ENCODE measurements at regions not wholly inside any gene's neighbourhood (a gene's known extent, or its start where the extent isn't known, plus 50 kb on each side); places are given as distances from the start of the nearest gene placed in this dataset.

DNA sequence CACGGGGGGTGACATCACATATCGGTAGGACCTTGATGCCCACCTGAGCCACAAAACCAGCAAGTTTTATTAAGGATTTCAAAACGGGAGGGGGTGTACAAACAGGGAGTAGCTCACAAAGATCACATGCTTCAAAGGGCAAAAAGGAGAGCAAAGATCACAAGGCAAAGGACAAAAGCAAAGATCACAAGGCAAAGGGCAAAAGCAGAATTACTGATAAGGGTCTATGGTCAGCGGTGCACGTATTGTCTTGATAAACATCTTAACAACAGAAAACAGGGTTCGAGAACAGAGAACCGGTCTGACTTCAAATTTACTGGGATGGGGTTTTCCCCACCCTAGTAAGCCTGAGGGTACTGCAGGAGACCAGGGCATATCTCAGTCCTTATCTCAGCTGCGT lies 143.5 kb upstream of the LPP start:
- H3K9me3 ChIP-seq (replicated peaks in 1 of 2; ENCODE audit: control insufficient read depth in 1 of 2, insufficient read depth in 1 of 2, low read length in 2 of 2), result peaks cover 0 to 2% of the 10 kb centered on the region in 2 donors
- H3K27me3 ChIP-seq (ENCODE audit: control insufficient read depth in 2 of 2, insufficient read depth in 2 of 2, low read length in 2 of 2), result no peaks in the 10 kb centered on the region
- Mint-ChIP-seq H3K4me3 (no peak overlapping the region), H3K36me3 (peaks cover 0 to 3% of the 10 kb centered on the region in 2 donors), H3K27me3 (ENCODE audit: low read depth in 3 of 3) (peaks cover 0 to 5% (median 2%) of the 10 kb centered on the region in 3 donors), H3K27ac (no peak overlapping the region), H3K4me1 (peaks cover 25% of the 10 kb centered on the region), H3K9me3 (peaks cover 3 to 12% (median 8%) of the 10 kb centered on the region in 7 donors)
- H3K4me3 ChIP-seq (replicated peaks in 1 of 3; ENCODE audit: low read depth in 2 of 3, low read length in 3 of 3), result no peak overlapping the region
- peaks cover 22 to 27% of the 10 kb centered on the region in 2 donors for H3K4me1 ChIP-seq (ENCODE audit: control insufficient read depth in 1 of 2, insufficient read depth in 2 of 2, low read length in 2 of 2)
- H3K27ac ChIP-seq (ENCODE audit: low read depth in 1 of 2, low read length in 2 of 2), result no peak overlapping the region
- H4K20me1 ChIP-seq (ENCODE audit: insufficient read depth, low read length), result no peaks in the 10 kb centered on the region
- DNase-seq, result no peak
- H3K79me2 ChIP-seq (ENCODE audit: insufficient read depth, low read length), result no peaks in the 10 kb centered on the region
- H3K9ac ChIP-seq (ENCODE audit: insufficient read depth, low read length, poor library complexity, severe bottlenecking), result no peak overlapping the region
- no peak overlapping the region for H3K4me2 ChIP-seq (replicated peaks; ENCODE audit: extremely low read depth, low read length, poor library complexity, severe bottlenecking)
- WGBS (ENCODE audit: insufficient coverage), result 68% methylated on average over 8 of the region's 8 CpGs
- no peaks in the 10 kb centered on the region for H3K36me3 ChIP-seq (replicated peaks in 1 of 2; ENCODE audit: control insufficient read depth in 1 of 2, insufficient read depth in 2 of 2, low read length in 2 of 2)
- TF ChIP-seq, protein P1, sequence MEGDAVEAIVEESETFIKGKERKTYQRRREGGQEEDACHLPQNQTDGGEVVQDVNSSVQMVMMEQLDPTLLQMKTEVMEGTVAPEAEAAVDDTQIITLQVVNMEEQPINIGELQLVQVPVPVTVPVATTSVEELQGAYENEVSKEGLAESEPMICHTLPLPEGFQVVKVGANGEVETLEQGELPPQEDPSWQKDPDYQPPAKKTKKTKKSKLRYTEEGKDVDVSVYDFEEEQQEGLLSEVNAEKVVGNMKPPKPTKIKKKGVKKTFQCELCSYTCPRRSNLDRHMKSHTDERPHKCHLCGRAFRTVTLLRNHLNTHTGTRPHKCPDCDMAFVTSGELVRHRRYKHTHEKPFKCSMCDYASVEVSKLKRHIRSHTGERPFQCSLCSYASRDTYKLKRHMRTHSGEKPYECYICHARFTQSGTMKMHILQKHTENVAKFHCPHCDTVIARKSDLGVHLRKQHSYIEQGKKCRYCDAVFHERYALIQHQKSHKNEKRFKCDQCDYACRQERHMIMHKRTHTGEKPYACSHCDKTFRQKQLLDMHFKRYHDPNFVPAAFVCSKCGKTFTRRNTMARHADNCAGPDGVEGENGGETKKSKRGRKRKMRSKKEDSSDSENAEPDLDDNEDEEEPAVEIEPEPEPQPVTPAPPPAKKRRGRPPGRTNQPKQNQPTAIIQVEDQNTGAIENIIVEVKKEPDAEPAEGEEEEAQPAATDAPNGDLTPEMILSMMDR (IDR thresholded peaks at IDR 0.05), result no peak
- intact Hi-C loops (cut with micrococcal nuclease), result no loop called here
- H2AFZ ChIP-seq (ENCODE audit: insufficient read depth, low read depth, low read length, poor library complexity, severe bottlenecking), result no peak overlapping the region

DNA sequence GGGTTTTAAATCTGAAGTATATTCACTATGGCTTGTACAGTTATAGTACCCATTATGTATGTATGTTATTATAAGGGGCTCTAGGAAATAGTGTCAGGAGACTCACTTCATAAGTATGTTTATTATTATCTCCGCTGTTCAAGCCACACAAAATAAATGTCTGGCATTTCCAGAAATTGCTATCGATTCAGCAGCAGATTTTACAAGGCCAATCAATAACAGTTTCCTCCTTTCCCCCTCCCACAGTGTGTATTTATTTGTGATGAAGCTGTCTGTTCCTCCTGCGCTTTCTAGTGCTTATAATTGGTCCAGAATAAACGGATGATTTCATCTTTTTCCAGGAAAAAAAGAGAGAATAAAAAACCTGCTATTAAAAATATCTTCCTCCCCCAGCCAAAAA lies 134.2 kb upstream of the LPP start:
- H3K79me2 ChIP-seq (ENCODE audit: insufficient read depth, low read length), result no peaks in the 10 kb centered on the region
- no peak overlapping the region for H3K4me2 ChIP-seq (replicated peaks; ENCODE audit: extremely low read depth, low read length, poor library complexity, severe bottlenecking)
- Mint-ChIP-seq H3K36me3 (no peaks in the 10 kb centered on the region), H3K27ac (no peak overlapping the region), H3K27me3 (ENCODE audit: low read depth in 3 of 3) (peaks cover 0 to 3% (median 1%) of the 10 kb centered on the region in 3 donors), H3K4me3 (no peak overlapping the region), H3K9me3 (peaks cover 0 to 6% (median 0%) of the 10 kb centered on the region in 7 donors), H3K4me1 (peaks cover 3% of the 10 kb centered on the region)
- H4K20me1 ChIP-seq (ENCODE audit: insufficient read depth, low read length), result no peaks in the 10 kb centered on the region
- no peaks in the 10 kb centered on the region for H3K36me3 ChIP-seq (replicated peaks in 1 of 2; ENCODE audit: control insufficient read depth in 1 of 2, insufficient read depth in 2 of 2, low read length in 2 of 2)
- WGBS (ENCODE audit: insufficient coverage), result no CpG with 5 or more reads among the region's 4 CpGs
- no peaks in the 10 kb centered on the region for H3K27me3 ChIP-seq (ENCODE audit: control insufficient read depth in 2 of 2, insufficient read depth in 2 of 2, low read length in 2 of 2)
- TF ChIP-seq, protein P1 (IDR thresholded peaks at IDR 0.05), result no peak
- H2AFZ ChIP-seq (ENCODE audit: insufficient read depth, low read depth, low read length, poor library complexity, severe bottlenecking), result no peak overlapping the region
- H3K4me3 ChIP-seq (replicated peaks in 1 of 3; ENCODE audit: low read depth in 2 of 3, low read length in 3 of 3), result no peak overlapping the region
- intact Hi-C loops (cut with micrococcal nuclease), result no loop called here
- H3K9me3 ChIP-seq (replicated peaks in 1 of 2; ENCODE audit: control insufficient read depth in 1 of 2, insufficient read depth in 1 of 2, low read length in 2 of 2), result no peaks in the 10 kb centered on the region
- no peaks in the 10 kb centered on the region for H3K4me1 ChIP-seq (ENCODE audit: control insufficient read depth in 1 of 2, insufficient read depth in 2 of 2, low read length in 2 of 2)
- H3K27ac ChIP-seq (ENCODE audit: low read depth in 1 of 2, low read length in 2 of 2), result no peak overlapping the region
- no peak overlapping the region for H3K9ac ChIP-seq (ENCODE audit: insufficient read depth, low read length, poor library complexity, severe bottlenecking)
- no peak for DNase-seq

Measured in CD14-positive monocyte (primary cell).